ENCODE measurements at regions not wholly inside any gene's neighbourhood (a gene's known extent, or its start where the extent isn't known, plus 50 kb on each side); places are given as distances from the start of the nearest gene placed in this dataset.

DNA sequence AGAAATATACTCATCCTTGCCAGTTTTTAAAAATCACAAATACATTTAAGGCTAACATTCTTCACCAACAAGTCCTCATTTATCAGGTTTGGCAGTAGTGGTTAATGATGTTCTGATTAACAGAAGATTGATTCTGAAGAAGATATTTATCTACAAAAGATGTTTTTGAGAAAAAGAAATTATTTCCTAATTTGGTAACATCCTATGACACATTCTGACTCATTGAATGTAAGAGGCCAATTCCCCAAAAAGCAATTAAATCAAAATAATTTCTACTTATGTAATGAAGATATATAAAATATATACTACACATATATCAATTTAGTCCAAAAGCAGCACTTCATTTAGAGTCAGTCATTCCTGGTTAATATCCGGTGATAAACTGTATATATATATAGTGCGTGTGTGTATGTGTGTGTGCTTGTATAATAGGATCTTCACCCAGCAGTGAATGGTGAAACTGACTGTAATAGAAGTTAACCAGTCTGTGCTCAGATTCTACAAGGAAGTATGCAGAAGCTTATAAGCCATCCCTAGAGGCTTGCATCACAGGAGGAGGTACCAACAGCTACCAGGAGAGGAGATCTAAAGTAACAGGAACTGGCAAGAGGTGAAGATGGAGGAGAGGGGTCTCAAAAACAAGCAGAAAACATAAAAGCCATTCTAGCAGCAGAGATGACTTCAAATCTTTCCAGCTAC, 82.9 kb upstream of the MARCKS start:
- ChIA-PET RAD21 (ENCODE audit: low non-redundant PET in 1 of 2, low total read pairs in 2 of 2, uncharacterized antibody in 2 of 2, unreplicated experiment in 2 of 2) (no interaction called here), POLR2A (no interaction called here), CTCF (no interaction called here)
- Histone ChIP-seq H3K9ac (ENCODE audit: low read length) (no peak overlapping the region), H3K4me1 (ENCODE audit: control insufficient read depth in 1 of 2, insufficient read depth in 2 of 2, low read length in 2 of 2) (peaks cover 0 to 3% of the 10 kb centered on the region in 2 experiments; a peak in 1 of 4 replicates), H3K36me3 (ENCODE audit: control insufficient read depth in 1 of 2, insufficient read depth in 2 of 2, low read length in 2 of 2) (no peaks in the 10 kb centered on the region), H2AFZ (ENCODE audit: low read depth, low read length, poor library complexity, severe bottlenecking) (peak overlapping the region; percentile 5), H3K27me3 (ENCODE audit: insufficient read depth, low read length) (no peaks in the 10 kb centered on the region), H3K4me3 (replicated peaks in 1 of 2; ENCODE audit: low read depth in 1 of 2, low read length in 2 of 2) (no peak overlapping the region), H3K9me2 (ENCODE audit: insufficient read depth) (no peaks in the 10 kb centered on the region), H3K4me2 (ENCODE audit: low read length) (no peak overlapping the region), H3K79me2 (ENCODE audit: insufficient read depth, low read length) (no peaks in the 10 kb centered on the region), H3K9me3 (ENCODE audit: control insufficient read depth in 1 of 2, insufficient read depth in 1 of 2, low read depth in 1 of 2, low read length in 2 of 2) (no peaks in the 10 kb centered on the region), H4K20me1 (ENCODE audit: insufficient read depth) (no peaks in the 10 kb centered on the region), H3K27ac (ENCODE audit: low read depth, low read length) (no peak overlapping the region)
- no TSS peak for BruUV-seq (replicated peaks)
- TF ChIP-seq SP1 (IDR thresholded peaks at IDR 0.05; ENCODE audit: low read depth), result 0 out of 2 replicates have a peak, but pooled peaks have one; percentile 14
- no peak for TF ChIP-seq POLR2A (IDR thresholded peaks at IDR 0.05; ENCODE audit: borderline replicate concordance, extremely low read depth, insufficient read depth, insufficient read length)
- peak; percentile 62 for TF ChIP-seq SRF (IDR thresholded peaks at IDR 0.05; ENCODE audit: low read depth)
- TF ChIP-seq FOSL1 (IDR thresholded peaks at IDR 0.05; ENCODE audit: low read depth), result peak; percentile 40; the same call in 1 of the 2 replicates
- peak; percentile 60 for TF ChIP-seq CEBPB (IDR thresholded peaks at IDR 0.05; ENCODE audit: low read depth)
- no peak for TF ChIP-seq YY1 (IDR thresholded peaks at IDR 0.05; ENCODE audit: extremely low read depth, insufficient replicate concordance, low read depth, low read length)
- DNase-seq (ENCODE audit: low read depth, low spot score) (peak; percentile 8), ATAC-seq (0 out of 2 replicates have a peak, but pooled peaks have one; percentile 30)
- intact Hi-C loops (cut with micrococcal nuclease), result no loop called here

GRCh38 chr6:113776998-113777397, 80.1 kb upstream of the MARCKS start:
- Histone ChIP-seq H2AFZ (ENCODE audit: low read depth, low read length, poor library complexity, severe bottlenecking) (no peak overlapping the region), H3K4me1 (ENCODE audit: control insufficient read depth in 1 of 2, insufficient read depth in 2 of 2, low read length in 2 of 2) (peaks cover 0 to 3% of the 10 kb centered on the region in 2 experiments; a peak in 1 of 4 replicates), H3K4me3 (replicated peaks in 1 of 2; ENCODE audit: low read depth in 1 of 2, low read length in 2 of 2) (no peak overlapping the region), H3K9me2 (ENCODE audit: insufficient read depth) (no peaks in the 10 kb centered on the region), H3K27me3 (ENCODE audit: insufficient read depth, low read length) (no peaks in the 10 kb centered on the region), H3K27ac (ENCODE audit: low read depth, low read length) (no peak overlapping the region), H4K20me1 (ENCODE audit: insufficient read depth) (no peaks in the 10 kb centered on the region), H3K9me3 (ENCODE audit: control insufficient read depth in 1 of 2, insufficient read depth in 1 of 2, low read depth in 1 of 2, low read length in 2 of 2) (no peaks in the 10 kb centered on the region), H3K79me2 (ENCODE audit: insufficient read depth, low read length) (no peaks in the 10 kb centered on the region), H3K9ac (ENCODE audit: low read length) (no peak overlapping the region), H3K36me3 (ENCODE audit: control insufficient read depth in 1 of 2, insufficient read depth in 2 of 2, low read length in 2 of 2) (no peaks in the 10 kb centered on the region), H3K4me2 (ENCODE audit: low read length) (no peak overlapping the region)
- no TSS peak for BruUV-seq (replicated peaks)
- ATAC-seq (no peak), DNase-seq (ENCODE audit: low read depth, low spot score) (no peak)
- RAD21 ChIA-PET (ENCODE audit: low non-redundant PET in 1 of 2, low total read pairs in 2 of 2, uncharacterized antibody in 2 of 2, unreplicated experiment in 2 of 2), result no interaction called here
- intact Hi-C loops (cut with micrococcal nuclease), result no loop called here
- POLR2A ChIA-PET, result no interaction called here
- TF ChIP-seq CTCF (IDR thresholded peaks at IDR 0.05 in 2 of 3, conservative IDR thresholded peaks at IDR 0.05 in 1 of 3; ENCODE audit: borderline replicate concordance in 1 of 3, insufficient read depth in 1 of 3, low read depth in 2 of 3, low read length in 2 of 3) (no peak), CEBPB (IDR thresholded peaks at IDR 0.05; ENCODE audit: low read depth) (no peak), POLR2AphosphoS5 (IDR thresholded peaks at IDR 0.05; ENCODE audit: low read depth, low read length) (no peak), SP1 (IDR thresholded peaks at IDR 0.05; ENCODE audit: low read depth) (no peak), JUND (IDR thresholded peaks at IDR 0.05) (no peak), EZH2phosphoT487 (IDR thresholded peaks at IDR 0.05; ENCODE audit: borderline replicate concordance) (no peak), MAX (IDR thresholded peaks at IDR 0.05) (no peak), ZFX (IDR thresholded peaks at IDR 0.05) (no peak)
- CTCF ChIA-PET, result no interaction called here
